ENCODE measurements at regions not wholly inside any gene's neighbourhood (a gene's known extent, or its start where the extent isn't known, plus 50 kb on each side); places are given as distances from the start of the nearest gene placed in this dataset.

DNA sequence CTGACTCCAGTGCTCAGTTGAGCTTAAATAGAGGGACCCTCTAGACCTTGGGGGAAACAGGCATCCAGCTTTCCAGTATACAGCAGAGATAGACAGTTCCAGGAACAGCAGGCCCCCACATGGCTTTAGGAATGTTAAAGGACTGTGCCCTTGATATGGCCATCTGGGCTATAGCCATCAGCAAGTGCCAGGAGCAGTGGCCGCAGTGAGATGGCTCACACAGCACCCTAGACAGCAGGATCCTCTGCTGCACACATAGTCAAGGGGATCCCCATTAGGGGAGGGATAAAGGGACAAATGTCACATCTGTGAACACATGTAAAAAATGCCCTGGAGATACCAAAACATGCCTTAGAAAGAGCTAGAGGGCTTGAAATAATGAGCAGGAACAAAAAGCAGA lies 213.4 kb downstream of the PTH2R start:
- H3K4me1 Mint-ChIP-seq, result peaks cover 5% of the 10 kb centered on the region in 2 experiments; a peak in 3 of 4 replicates
- no peaks in the 10 kb centered on the region for H3K23me2 ChIP-seq (ENCODE audit: insufficient read length, low read depth, low read length, poor library complexity, severe bottlenecking)
- no peak overlapping the region for H3K56ac ChIP-seq (ENCODE audit: insufficient read length, low read depth, low read length)
- no peak overlapping the region for H2BK20ac ChIP-seq (ENCODE audit: low read depth, low read length, poor library complexity, severe bottlenecking)
- H3K14ac ChIP-seq (ENCODE audit: insufficient read depth, low read length), result no peak overlapping the region
- H3T11ph ChIP-seq (ENCODE audit: low read length), result no peak overlapping the region
- WGBS (ENCODE audit: extremely low coverage, insufficient read length, low lambda C conversion rate), result no CpG with 5 or more reads among the region's 1 CpG
- H2BK5ac ChIP-seq (ENCODE audit: insufficient read length, low read length), result no peak overlapping the region
- H3K18ac ChIP-seq (ENCODE audit: insufficient read length, low read depth, low read length), result no peak overlapping the region
- no peaks in the 10 kb centered on the region for H3K27me3 ChIP-seq (ENCODE audit: insufficient read depth, low read length)
- H3K9ac ChIP-seq (ENCODE audit: extremely low read depth, insufficient read length, low read length), result no peak overlapping the region
- H3K4me3 Mint-ChIP-seq, result no peak overlapping the region
- no peak overlapping the region for H4K5ac ChIP-seq (ENCODE audit: insufficient read length, low read depth, low read length)
- H3K9me3 ChIP-seq (ENCODE audit: control insufficient read depth, low read depth, low read length), result no peaks in the 10 kb centered on the region
- no peaks in the 10 kb centered on the region for H3K79me2 ChIP-seq (ENCODE audit: insufficient read depth, low read length)
- no peaks in the 10 kb centered on the region for H4K20me1 ChIP-seq (ENCODE audit: control insufficient read depth, insufficient read depth, insufficient read length)
- H3K27ac ChIP-seq (ENCODE audit: insufficient read length, low read depth, low read length), result no peak overlapping the region
- H4K91ac ChIP-seq (ENCODE audit: insufficient read length, low read depth, low read length), result no peak overlapping the region
- H2AK5ac ChIP-seq (ENCODE audit: insufficient read length, low read length), result no peak overlapping the region
- H3K23ac ChIP-seq (ENCODE audit: insufficient read length, low read depth, low read length), result no peak overlapping the region
- no peak overlapping the region for H2AFZ ChIP-seq (ENCODE audit: low read length)
- H3K27me3 Mint-ChIP-seq (ENCODE audit: low read depth), result no peaks in the 10 kb centered on the region
- no peak overlapping the region for H3K27ac Mint-ChIP-seq
- H3K36me3 Mint-ChIP-seq (ENCODE audit: insufficient read depth in 1 of 3, low read depth in 3 of 3), result no peaks in the 10 kb centered on the region
- no peaks in the 10 kb centered on the region for H3K4me1 ChIP-seq (ENCODE audit: insufficient read depth, low read length)
- H2BK12ac ChIP-seq (ENCODE audit: insufficient read length, low read depth, low read length), result no peak overlapping the region
- no peak overlapping the region for H3K4ac ChIP-seq (ENCODE audit: low read depth, low read length)
- H4K8ac ChIP-seq (replicated peaks; ENCODE audit: insufficient read length, low read depth, low read length), result no peak overlapping the region
- TF ChIP-seq, protein P1, sequence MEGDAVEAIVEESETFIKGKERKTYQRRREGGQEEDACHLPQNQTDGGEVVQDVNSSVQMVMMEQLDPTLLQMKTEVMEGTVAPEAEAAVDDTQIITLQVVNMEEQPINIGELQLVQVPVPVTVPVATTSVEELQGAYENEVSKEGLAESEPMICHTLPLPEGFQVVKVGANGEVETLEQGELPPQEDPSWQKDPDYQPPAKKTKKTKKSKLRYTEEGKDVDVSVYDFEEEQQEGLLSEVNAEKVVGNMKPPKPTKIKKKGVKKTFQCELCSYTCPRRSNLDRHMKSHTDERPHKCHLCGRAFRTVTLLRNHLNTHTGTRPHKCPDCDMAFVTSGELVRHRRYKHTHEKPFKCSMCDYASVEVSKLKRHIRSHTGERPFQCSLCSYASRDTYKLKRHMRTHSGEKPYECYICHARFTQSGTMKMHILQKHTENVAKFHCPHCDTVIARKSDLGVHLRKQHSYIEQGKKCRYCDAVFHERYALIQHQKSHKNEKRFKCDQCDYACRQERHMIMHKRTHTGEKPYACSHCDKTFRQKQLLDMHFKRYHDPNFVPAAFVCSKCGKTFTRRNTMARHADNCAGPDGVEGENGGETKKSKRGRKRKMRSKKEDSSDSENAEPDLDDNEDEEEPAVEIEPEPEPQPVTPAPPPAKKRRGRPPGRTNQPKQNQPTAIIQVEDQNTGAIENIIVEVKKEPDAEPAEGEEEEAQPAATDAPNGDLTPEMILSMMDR (conservative IDR thresholded peaks at IDR 0.05), result no peak
- H2BK120ac ChIP-seq (ENCODE audit: low read depth, low read length, poor library complexity, severe bottlenecking), result no peak overlapping the region
- no peak overlapping the region for H2BK15ac ChIP-seq (ENCODE audit: low read depth, low read length)
- no peak overlapping the region for H3K4me2 ChIP-seq (ENCODE audit: insufficient read depth, insufficient read length, low read length)
- H3K79me1 ChIP-seq (ENCODE audit: insufficient read depth, low read depth, low read length, poor library complexity, severe bottlenecking), result no peaks in the 10 kb centered on the region
- no peaks in the 10 kb centered on the region; a peak in 1 of 5 replicates for H3K9me3 Mint-ChIP-seq
- no peak for DNase-seq

All from H9 (cell line).